Astrocyte (in vitro differentiated cells and primary cell): ENCODE measurements at regions not wholly inside any gene's neighbourhood (a gene's known extent, or its start where the extent isn't known, plus 50 kb on each side); places are given as distances from the start of the nearest gene placed in this dataset.

Experiments used
- CTCF ChIP-seq: IDR thresholded peaks from 2 replicates; pipeline ENCODE4 v1.5.1; 2011; ENCODE audit warnings: low read depth, mild to moderate bottlenecking, inconsistent platforms, low read length, moderate library complexity; ENCODE audit not compliant: insufficient read depth
- EZH2 ChIP-seq: IDR thresholded peaks from 2 replicates; pipeline ENCODE4 v1.6.1; 2012; ENCODE audit warnings: mild to moderate bottlenecking, low read length, inconsistent platforms; ENCODE audit not compliant: insufficient read depth

- TF ChIP-seq EZH2 (no peak), CTCF (no peak)
Measured at GRCh38 chr1:60808676-60809075, 273.7 kb upstream of the NFIA start.
